ENCODE measurements at regions not wholly inside any gene's neighbourhood (a gene's known extent, or its start where the extent isn't known, plus 50 kb on each side); places are given as distances from the start of the nearest gene placed in this dataset.

- H3K27ac Mint-ChIP-seq, result no peak overlapping the region
- H3K4me1 Mint-ChIP-seq, result peaks cover 15% of the 10 kb centered on the region
- H3K27me3 Mint-ChIP-seq (ENCODE audit: low read depth), result peaks cover 1% of the 10 kb centered on the region
- no peak for DNase-seq (ENCODE audit: low spot score in 2 of 2, unreplicated experiment in 2 of 2)
- H3K36me3 Mint-ChIP-seq, result no peaks in the 10 kb centered on the region
- no peak for TF ChIP-seq CTCF (IDR thresholded peaks at IDR 0.05; ENCODE audit: unreplicated experiment)
- H3K9me3 Mint-ChIP-seq, result peaks cover 18% of the 10 kb centered on the region
- no peak overlapping the region for H3K4me3 Mint-ChIP-seq
Measured at GRCh38 chr9:88660611-88661010, 125.6 kb downstream of the NXNL2 start.

GRCh38 chr9:88661759-88662158 lies 126.8 kb downstream of the NXNL2 start:
- Mint-ChIP-seq H3K27me3 (ENCODE audit: low read depth) (peaks cover 2% of the 10 kb centered on the region), H3K4me3 (no peak overlapping the region), H3K36me3 (no peaks in the 10 kb centered on the region), H3K4me1 (peaks cover 15% of the 10 kb centered on the region), H3K9me3 (peaks cover 18% of the 10 kb centered on the region), H3K27ac (no peak overlapping the region)
- no peak for DNase-seq (ENCODE audit: low spot score in 2 of 2, unreplicated experiment in 2 of 2)
- TF ChIP-seq CTCF (IDR thresholded peaks at IDR 0.05; ENCODE audit: unreplicated experiment), result no peak

- Mint-ChIP-seq H3K9me3 (peaks cover 18% of the 10 kb centered on the region), H3K36me3 (no peaks in the 10 kb centered on the region), H3K27me3 (ENCODE audit: low read depth) (peaks cover 2% of the 10 kb centered on the region), H3K4me3 (no peak overlapping the region), H3K27ac (no peak overlapping the region), H3K4me1 (peaks cover under 1% of the 10 kb centered on the region)
- no peak for DNase-seq (ENCODE audit: low spot score in 2 of 2, unreplicated experiment in 2 of 2)
- TF ChIP-seq CTCF (IDR thresholded peaks at IDR 0.05; ENCODE audit: unreplicated experiment), result no peak
Measured at GRCh38 chr9:88663771-88664419, 128.9 kb downstream of the NXNL2 start.

- no peak for DNase-seq (ENCODE audit: low spot score in 2 of 2, unreplicated experiment in 2 of 2)
- Mint-ChIP-seq H3K27me3 (ENCODE audit: low read depth) (peaks cover 2% of the 10 kb centered on the region), H3K4me3 (no peak overlapping the region), H3K27ac (no peak overlapping the region), H3K9me3 (peaks cover 18% of the 10 kb centered on the region), H3K4me1 (no peaks in the 10 kb centered on the region), H3K36me3 (no peaks in the 10 kb centered on the region)
- no peak for TF ChIP-seq CTCF (IDR thresholded peaks at IDR 0.05; ENCODE audit: unreplicated experiment)
Measured at GRCh38 chr9:88664773-88665172, 129.8 kb downstream of the NXNL2 start.

GRCh38 chr9:88672874-88673689 lies 138.1 kb downstream of the NXNL2 start:
- Mint-ChIP-seq H3K27ac (no peak overlapping the region), H3K4me1 (peaks cover 5% of the 10 kb centered on the region), H3K9me3 (peaks cover 4% of the 10 kb centered on the region), H3K27me3 (ENCODE audit: low read depth) (no peaks in the 10 kb centered on the region), H3K36me3 (no peaks in the 10 kb centered on the region), H3K4me3 (no peak overlapping the region)
- DNase-seq (ENCODE audit: low spot score in 2 of 2, unreplicated experiment in 2 of 2), result no peak
- no peak for TF ChIP-seq CTCF (IDR thresholded peaks at IDR 0.05; ENCODE audit: unreplicated experiment)
